ENCODE measurements at regions not wholly inside any gene's neighbourhood (a gene's known extent, or its start where the extent isn't known, plus 50 kb on each side); places are given as distances from the start of the nearest gene placed in this dataset.

DNA sequence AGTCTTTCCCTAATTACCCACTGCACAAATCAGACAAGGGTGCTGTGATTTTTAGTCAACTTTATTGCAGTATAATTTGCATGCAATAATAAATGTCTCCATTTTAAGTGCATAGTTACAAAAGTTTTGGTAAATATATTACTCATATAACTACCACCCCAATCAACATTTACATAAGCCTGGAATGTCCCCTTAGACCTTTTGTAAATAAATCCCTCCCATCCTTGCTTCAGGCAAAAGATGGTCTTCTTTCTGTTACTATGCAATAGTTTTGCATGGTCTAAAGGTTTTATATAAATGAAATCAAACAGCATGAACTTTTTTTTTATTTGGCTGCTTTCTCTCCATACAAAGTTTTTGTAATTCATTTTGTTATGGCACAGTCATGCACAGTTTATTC lies 235.4 kb downstream of the PYDC2 start:
- TF ChIP-seq POLR2AphosphoS5 (IDR thresholded peaks at IDR 0.05) (no peak), POLR2A (IDR thresholded peaks at IDR 0.05) (no peak)
- TF ChIP-seq, protein P1, sequence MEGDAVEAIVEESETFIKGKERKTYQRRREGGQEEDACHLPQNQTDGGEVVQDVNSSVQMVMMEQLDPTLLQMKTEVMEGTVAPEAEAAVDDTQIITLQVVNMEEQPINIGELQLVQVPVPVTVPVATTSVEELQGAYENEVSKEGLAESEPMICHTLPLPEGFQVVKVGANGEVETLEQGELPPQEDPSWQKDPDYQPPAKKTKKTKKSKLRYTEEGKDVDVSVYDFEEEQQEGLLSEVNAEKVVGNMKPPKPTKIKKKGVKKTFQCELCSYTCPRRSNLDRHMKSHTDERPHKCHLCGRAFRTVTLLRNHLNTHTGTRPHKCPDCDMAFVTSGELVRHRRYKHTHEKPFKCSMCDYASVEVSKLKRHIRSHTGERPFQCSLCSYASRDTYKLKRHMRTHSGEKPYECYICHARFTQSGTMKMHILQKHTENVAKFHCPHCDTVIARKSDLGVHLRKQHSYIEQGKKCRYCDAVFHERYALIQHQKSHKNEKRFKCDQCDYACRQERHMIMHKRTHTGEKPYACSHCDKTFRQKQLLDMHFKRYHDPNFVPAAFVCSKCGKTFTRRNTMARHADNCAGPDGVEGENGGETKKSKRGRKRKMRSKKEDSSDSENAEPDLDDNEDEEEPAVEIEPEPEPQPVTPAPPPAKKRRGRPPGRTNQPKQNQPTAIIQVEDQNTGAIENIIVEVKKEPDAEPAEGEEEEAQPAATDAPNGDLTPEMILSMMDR (IDR thresholded peaks at IDR 0.05 in 8 of 11, conservative IDR thresholded peaks at IDR 0.05 in 3 of 11) = no peak

Data from spleen (tissue), 7 donors.